ENCODE measurements at regions not wholly inside any gene's neighbourhood (a gene's known extent, or its start where the extent isn't known, plus 50 kb on each side); places are given as distances from the start of the nearest gene placed in this dataset.

DNA sequence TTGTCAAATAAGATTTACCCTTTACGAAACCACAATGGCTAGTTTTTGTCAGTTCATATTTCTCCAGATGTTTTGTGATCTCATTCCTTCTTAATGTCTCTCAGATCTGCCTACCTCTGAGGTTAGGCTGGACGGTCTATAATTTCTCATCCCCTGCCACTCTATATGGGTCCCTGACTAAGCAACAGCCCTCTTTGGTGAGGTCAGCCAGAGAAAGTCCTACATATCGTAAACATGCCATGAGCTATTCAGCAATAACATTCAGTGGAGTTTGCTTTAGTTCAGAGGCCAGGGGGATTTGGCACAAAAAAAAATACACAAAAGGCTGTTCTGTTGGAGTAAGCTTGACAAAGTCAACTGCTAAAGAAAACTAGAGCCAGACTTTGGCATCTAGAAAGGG is 192.1 kb upstream of the NCKAP5 start:
- TF ChIP-seq CTCF (IDR thresholded peaks at IDR 0.05 in 2 of 3, conservative IDR thresholded peaks at IDR 0.05 in 1 of 3; ENCODE audit: borderline replicate concordance in 1 of 3, insufficient read depth in 1 of 3, low read depth in 2 of 3, low read length in 2 of 3): no peak
- TF ChIP-seq POLR2A (IDR thresholded peaks at IDR 0.05; ENCODE audit: borderline replicate concordance, extremely low read depth, insufficient read depth, insufficient read length): no peak
- TF ChIP-seq ZNF274 (IDR thresholded peaks at IDR 0.05; ENCODE audit: low read depth, low read length): no peak
- TF ChIP-seq, protein P1, sequence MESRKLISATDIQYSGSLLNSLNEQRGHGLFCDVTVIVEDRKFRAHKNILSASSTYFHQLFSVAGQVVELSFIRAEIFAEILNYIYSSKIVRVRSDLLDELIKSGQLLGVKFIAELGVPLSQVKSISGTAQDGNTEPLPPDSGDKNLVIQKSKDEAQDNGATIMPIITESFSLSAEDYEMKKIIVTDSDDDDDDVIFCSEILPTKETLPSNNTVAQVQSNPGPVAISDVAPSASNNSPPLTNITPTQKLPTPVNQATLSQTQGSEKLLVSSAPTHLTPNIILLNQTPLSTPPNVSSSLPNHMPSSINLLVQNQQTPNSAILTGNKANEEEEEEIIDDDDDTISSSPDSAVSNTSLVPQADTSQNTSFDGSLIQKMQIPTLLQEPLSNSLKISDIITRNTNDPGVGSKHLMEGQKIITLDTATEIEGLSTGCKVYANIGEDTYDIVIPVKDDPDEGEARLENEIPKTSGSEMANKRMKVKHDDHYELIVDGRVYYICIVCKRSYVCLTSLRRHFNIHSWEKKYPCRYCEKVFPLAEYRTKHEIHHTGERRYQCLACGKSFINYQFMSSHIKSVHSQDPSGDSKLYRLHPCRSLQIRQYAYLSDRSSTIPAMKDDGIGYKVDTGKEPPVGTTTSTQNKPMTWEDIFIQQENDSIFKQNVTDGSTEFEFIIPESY (IDR thresholded peaks at IDR 0.05; ENCODE audit: extremely low read depth, insufficient replicate concordance, low read length): no peak
- no peak for TF ChIP-seq POLR2AphosphoS5 (IDR thresholded peaks at IDR 0.05; ENCODE audit: low read depth, low read length)
- TF ChIP-seq ELF1 (IDR thresholded peaks at IDR 0.05; ENCODE audit: borderline replicate concordance, low read depth): no peak
- TF ChIP-seq RAD21 (IDR thresholded peaks at IDR 0.05; ENCODE audit: low read depth): no peak
- TF ChIP-seq YY1 (IDR thresholded peaks at IDR 0.05; ENCODE audit: extremely low read depth, insufficient replicate concordance, low read depth, low read length): no peak
- TF ChIP-seq EGR1 (IDR thresholded peaks at IDR 0.05; ENCODE audit: low read depth): no peak
- TF ChIP-seq EZH2 (IDR thresholded peaks at IDR 0.05): no peak
